GM12875 (cell line): ENCODE measurements at regions not wholly inside any gene's neighbourhood (a gene's known extent, or its start where the extent isn't known, plus 50 kb on each side); places are given as distances from the start of the nearest gene placed in this dataset.

Experiments used
- H3K4me3 ChIP-seq: one replicate; pipeline ENCODE4 v1.5.1; 2011; ENCODE audit warnings: low read depth, low read length, control low read depth
- CTCF ChIP-seq: IDR thresholded peaks from 2 replicates; pipeline ENCODE4 v1.5.1; 2011; ENCODE audit warnings: low read depth, mild to moderate bottlenecking, control low read depth, inconsistent platforms, low read length, moderate library complexity, borderline replicate concordance; ENCODE audit not compliant: insufficient read depth

- no peak overlapping the region for H3K4me3 ChIP-seq
- TF ChIP-seq CTCF: no peak
Measured at GRCh38 chr6:133671376-133671775, 217.5 kb upstream of the TCF21 start.

- TF ChIP-seq CTCF: no peak
- no peak overlapping the region for H3K4me3 ChIP-seq
Measured at GRCh38 chr6:133673056-133673455, 215.9 kb upstream of the TCF21 start.

GRCh38 chr6:133674661-133675060, 214.3 kb upstream of the TCF21 start:
- TF ChIP-seq CTCF: no peak
- H3K4me3 ChIP-seq: no peak overlapping the region

GRCh38 chr6:133680994-133681393, 207.9 kb upstream of the TCF21 start:
- H3K4me3 ChIP-seq: no peak overlapping the region
- TF ChIP-seq CTCF: no peak

GRCh38 chr6:133681891-133682290, 207.0 kb upstream of the TCF21 start:
- TF ChIP-seq CTCF: no peak
- no peak overlapping the region for H3K4me3 ChIP-seq

GRCh38 chr6:133682506-133683307, 206.2 kb upstream of the TCF21 start:
- TF ChIP-seq CTCF: no peak

GRCh38 chr6:133683308-133683580, 205.7 kb upstream of the TCF21 start:
- H3K4me3 ChIP-seq: no peak overlapping the region

More at GRCh38 chr6:133682506-133683307, 206.2 kb upstream of the TCF21 start:
- no peak overlapping the region for H3K4me3 ChIP-seq

More at GRCh38 chr6:133683308-133683580, 205.7 kb upstream of the TCF21 start:
- TF ChIP-seq CTCF: no peak
